ENCODE measurements at regions not wholly inside any gene's neighbourhood (a gene's known extent, or its start where the extent isn't known, plus 50 kb on each side); places are given as distances from the start of the nearest gene placed in this dataset.

DNA sequence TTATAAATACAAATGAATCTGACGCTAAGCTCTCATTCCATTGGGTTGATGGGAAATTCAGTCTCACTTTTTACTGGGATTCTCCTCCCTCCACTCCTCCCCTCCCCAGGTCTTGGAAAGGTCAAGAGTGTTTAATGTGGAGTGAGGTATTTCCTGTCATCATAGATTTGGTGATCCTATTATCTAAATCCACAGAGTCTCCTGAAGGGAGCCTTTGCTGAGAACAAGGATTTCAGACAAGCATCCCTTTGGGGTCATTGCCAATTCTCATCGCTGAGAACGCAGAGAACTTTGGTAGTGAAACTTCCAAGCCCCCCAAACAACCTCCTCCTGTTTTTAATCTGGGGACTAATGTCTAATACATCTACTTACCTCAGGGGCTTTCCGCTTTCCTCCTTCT is 297.9 kb downstream of the OTOL1 start:
- ATAC-seq: no peak
- no peaks in the 10 kb centered on the region for H3K36me3 Mint-ChIP-seq (ENCODE audit: low read depth)

DNA sequence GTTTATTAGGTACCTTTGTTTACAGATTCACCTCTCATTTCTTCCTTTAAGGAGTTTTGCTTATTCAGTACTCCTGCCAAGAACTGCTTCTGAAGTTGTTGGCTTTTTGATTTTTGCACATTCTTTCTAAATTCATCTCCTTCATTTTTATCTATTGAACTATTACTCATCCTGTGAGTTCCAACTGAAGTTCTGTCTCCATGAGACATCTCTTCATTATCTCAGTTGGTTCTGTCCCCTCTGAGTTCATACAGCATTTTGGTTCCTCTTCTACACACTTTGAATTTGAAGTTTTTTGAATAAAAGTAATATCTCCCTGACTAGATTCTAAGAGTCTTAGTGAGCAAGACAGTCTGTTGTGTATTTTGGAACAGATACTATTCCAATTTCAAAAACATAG is 299.7 kb downstream of the OTOL1 start:
- intact Hi-C loops (cut with micrococcal nuclease): no loop called here

More for the DNA sequence above, 297.9 kb downstream of the OTOL1 start:
- Mint-ChIP-seq H3K4me1 (ENCODE audit: low read depth) (no peaks in the 10 kb centered on the region), H3K27me3 (no peaks in the 10 kb centered on the region), H3K9me3 (peaks cover 2% of the 10 kb centered on the region), H3K4me3 (no peak overlapping the region), H3K27ac (no peak overlapping the region)
- ChIA-PET POLR2A (no interaction called here), CTCF (no interaction called here)
- TF ChIP-seq, protein P1, sequence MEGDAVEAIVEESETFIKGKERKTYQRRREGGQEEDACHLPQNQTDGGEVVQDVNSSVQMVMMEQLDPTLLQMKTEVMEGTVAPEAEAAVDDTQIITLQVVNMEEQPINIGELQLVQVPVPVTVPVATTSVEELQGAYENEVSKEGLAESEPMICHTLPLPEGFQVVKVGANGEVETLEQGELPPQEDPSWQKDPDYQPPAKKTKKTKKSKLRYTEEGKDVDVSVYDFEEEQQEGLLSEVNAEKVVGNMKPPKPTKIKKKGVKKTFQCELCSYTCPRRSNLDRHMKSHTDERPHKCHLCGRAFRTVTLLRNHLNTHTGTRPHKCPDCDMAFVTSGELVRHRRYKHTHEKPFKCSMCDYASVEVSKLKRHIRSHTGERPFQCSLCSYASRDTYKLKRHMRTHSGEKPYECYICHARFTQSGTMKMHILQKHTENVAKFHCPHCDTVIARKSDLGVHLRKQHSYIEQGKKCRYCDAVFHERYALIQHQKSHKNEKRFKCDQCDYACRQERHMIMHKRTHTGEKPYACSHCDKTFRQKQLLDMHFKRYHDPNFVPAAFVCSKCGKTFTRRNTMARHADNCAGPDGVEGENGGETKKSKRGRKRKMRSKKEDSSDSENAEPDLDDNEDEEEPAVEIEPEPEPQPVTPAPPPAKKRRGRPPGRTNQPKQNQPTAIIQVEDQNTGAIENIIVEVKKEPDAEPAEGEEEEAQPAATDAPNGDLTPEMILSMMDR (IDR thresholded peaks at IDR 0.05): no peak
- DNase-seq: no peak
- intact Hi-C loops (cut with micrococcal nuclease): no loop called here

DNA sequence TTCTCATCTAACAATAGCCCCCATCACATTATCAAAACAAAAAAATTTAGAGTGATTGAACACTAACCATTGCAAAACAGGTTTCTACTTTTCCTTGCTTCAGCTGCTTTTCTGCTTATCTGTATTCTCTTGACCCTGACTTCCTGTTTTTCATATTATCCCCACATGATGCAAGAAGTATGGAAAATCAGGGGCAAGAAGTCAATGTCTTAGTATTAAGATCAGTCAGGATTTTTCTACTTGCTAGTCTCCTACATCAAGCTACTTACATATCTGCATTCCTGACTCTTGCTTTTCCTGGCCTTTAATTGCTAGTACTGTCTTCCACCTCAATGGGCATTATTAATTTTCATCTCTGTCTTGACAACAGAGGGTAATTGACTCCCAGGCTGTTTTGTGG is 300.2 kb downstream of the OTOL1 start:
- DNase-seq: no peak
- POLR2A ChIA-PET: no interaction called here
- Mint-ChIP-seq H3K4me3 (no peak overlapping the region), H3K27me3 (no peaks in the 10 kb centered on the region), H3K27ac (no peak overlapping the region), H3K36me3 (ENCODE audit: low read depth) (no peaks in the 10 kb centered on the region), H3K4me1 (ENCODE audit: low read depth) (no peaks in the 10 kb centered on the region), H3K9me3 (peaks cover 2% of the 10 kb centered on the region)
- no peak for ATAC-seq
- CTCF ChIA-PET: no interaction called here
- TF ChIP-seq, protein P1 (IDR thresholded peaks at IDR 0.05): no peak
- intact Hi-C loops (cut with micrococcal nuclease): no loop called here

More for the DNA sequence above, 299.7 kb downstream of the OTOL1 start:
- POLR2A ChIA-PET: no interaction called here
- DNase-seq (no peak), ATAC-seq (no peak)
- H3K9me3 Mint-ChIP-seq: peaks cover 2% of the 10 kb centered on the region
- H3K4me3 Mint-ChIP-seq: no peak overlapping the region
- H3K4me1 Mint-ChIP-seq (ENCODE audit: low read depth): no peaks in the 10 kb centered on the region
- CTCF ChIA-PET: no interaction called here
- H3K36me3 Mint-ChIP-seq (ENCODE audit: low read depth): no peaks in the 10 kb centered on the region
- TF ChIP-seq, protein P1 (IDR thresholded peaks at IDR 0.05): no peak
- H3K27ac Mint-ChIP-seq: no peak overlapping the region
- no peaks in the 10 kb centered on the region for H3K27me3 Mint-ChIP-seq

DNA sequence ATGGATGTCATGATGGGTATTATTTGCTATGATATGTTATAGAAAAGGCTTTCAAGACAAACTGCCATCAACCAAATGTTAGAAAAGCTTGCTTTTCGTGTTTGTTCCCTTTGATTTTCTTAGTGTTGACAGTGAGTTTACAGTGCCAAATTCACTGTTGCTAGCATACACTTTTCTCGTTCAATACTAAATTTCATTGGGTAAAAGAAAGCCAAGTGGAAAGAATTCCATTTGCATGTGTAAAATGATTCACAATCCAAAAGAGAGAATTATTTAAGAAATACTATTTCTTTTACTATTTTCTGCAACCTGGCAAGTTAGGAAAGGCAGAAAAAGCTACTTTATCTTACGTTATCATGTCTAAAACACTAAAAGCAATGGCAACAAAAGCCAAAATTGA is 301.4 kb downstream of the OTOL1 start:
- CTCF ChIA-PET: no interaction called here
- Mint-ChIP-seq H3K27me3 (no peaks in the 10 kb centered on the region), H3K36me3 (ENCODE audit: low read depth) (no peaks in the 10 kb centered on the region), H3K9me3 (peaks cover 2% of the 10 kb centered on the region), H3K27ac (no peak overlapping the region), H3K4me3 (no peak overlapping the region), H3K4me1 (ENCODE audit: low read depth) (no peaks in the 10 kb centered on the region)
- TF ChIP-seq, protein P1 (IDR thresholded peaks at IDR 0.05): no peak
- no peak for DNase-seq
- POLR2A ChIA-PET: no interaction called here
- no peak for ATAC-seq
- intact Hi-C loops (cut with micrococcal nuclease): no loop called here

DNA sequence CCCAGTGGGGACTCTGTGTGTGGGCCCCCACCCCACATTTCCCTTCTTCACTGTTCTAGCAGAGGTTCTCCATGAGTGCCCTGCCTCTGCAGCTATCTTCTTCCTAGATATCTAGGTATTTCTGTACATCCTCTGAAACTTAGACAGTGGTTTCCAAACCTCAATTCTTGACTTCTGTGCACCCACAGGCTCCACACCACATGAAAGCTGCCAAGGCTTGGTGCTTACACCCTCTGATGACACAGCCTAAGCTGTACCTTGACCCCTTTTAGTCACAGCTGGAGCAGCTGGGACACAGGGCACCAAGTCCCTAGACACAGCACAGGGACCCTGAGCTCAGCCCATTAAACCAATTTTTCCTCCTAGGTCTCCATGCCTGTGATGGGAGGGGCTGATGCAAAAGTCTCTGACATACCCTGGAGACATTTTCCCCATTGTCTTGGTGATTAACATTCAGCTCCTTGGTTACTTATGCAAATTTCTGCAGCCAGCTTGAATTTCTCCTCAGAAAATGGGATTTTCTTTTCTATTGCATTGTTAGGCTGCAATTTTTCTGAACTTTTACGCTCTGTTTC is 304.5 kb downstream of the OTOL1 start:
- Mint-ChIP-seq H3K27me3 (no peaks in the 10 kb centered on the region), H3K4me1 (ENCODE audit: low read depth) (no peaks in the 10 kb centered on the region), H3K27ac (no peak overlapping the region), H3K9me3 (peaks cover 5% of the 10 kb centered on the region), H3K36me3 (ENCODE audit: low read depth) (no peaks in the 10 kb centered on the region), H3K4me3 (no peak overlapping the region)
- DNase-seq: peak; percentile 5
- POLR2A ChIA-PET: no interaction called here
- intact Hi-C loops (cut with micrococcal nuclease): no loop called here
- no peak for ATAC-seq
- CTCF ChIA-PET: no interaction called here
- TF ChIP-seq, protein P1 (IDR thresholded peaks at IDR 0.05): no peak
